A549 (cell line): ENCODE measurements at regions not wholly inside any gene's neighbourhood (a gene's known extent, or its start where the extent isn't known, plus 50 kb on each side); places are given as distances from the start of the nearest gene placed in this dataset.

ENCODE experiments used
- ATAC-seq, 2 experiments: fragments of 200-7000 bp in 1 of 2; fragments of >200 bp in 1 of 2; cut with Nextera tagmentation in 1 of 2; cut with Tn5 transposase in 1 of 2; 3 replicates each; pipeline versions ENCODE4 v1.8.0 to v1.9.1; 2018 to 2020; ENCODE audit warnings: mild to moderate bottlenecking in 1 of 2, moderate library complexity in 1 of 2
- CTCF ChIA-PET: fragments of 300-600 bp; sonication (Branson Sonifier 250); formaldehyde crosslinking; extraction: SDS; loops from one replicate; lab custom pipeline; 2021; ENCODE audit warnings: antibody characterized with exemption, inconsistent platforms; lab: Yijun Ruan, JAX
- POLR2A ChIA-PET: fragments of 350-600 bp; formaldehyde crosslinking; extraction: SDS; loops from one replicate; lab custom pipeline; 2021; ENCODE audit warnings: antibody characterized with exemption, inconsistent platforms; lab: Yijun Ruan, JAX
- DNase-seq, 2 experiments: peaks; one replicate each; pipeline versions ENCODE4 v3.0.0 to v3.0.0-alpha.2; 2011 to 2016; ENCODE audit warnings: low read depth in 1 of 2, low spot score in 1 of 2
- FAIRE-seq: peaks from 2 replicates; lab custom pipeline; 2011; peaks lifted over from hg19 to GRCh38; lab: Jason Lieb, UNC
- H3K27ac ChIP-seq, 2 experiments: fragments of >200 bp; sonication (Bioruptor Twin); formaldehyde crosslinking; 3 replicates each; pipeline ENCODE4 v1.5.1; 2016 to 2017
- H3K4me1 ChIP-seq: fragments of >200 bp; sonication (Bioruptor Twin); formaldehyde crosslinking; 3 replicates; pipeline ENCODE4 v1.6.1; 2016
- H3K4me2 ChIP-seq: fragments of >200 bp; sonication (Bioruptor Twin); formaldehyde crosslinking; 3 replicates; pipeline ENCODE4 v1.6.1; 2016
- H3K4me3 ChIP-seq: fragments of >200 bp; sonication (Bioruptor Twin); formaldehyde crosslinking; 3 replicates; pipeline ENCODE4 v1.5.1; 2016
- H3K9me3 ChIP-seq: fragments of >200 bp; sonication (Bioruptor Twin); formaldehyde crosslinking; 3 replicates; pipeline ENCODE4 v1.6.1; 2016
- BCL3 ChIP-seq: fragments of >200 bp; sonication (Bioruptor Twin); formaldehyde crosslinking; IDR thresholded peaks from 3 replicates; pipeline ENCODE4 v1.6.1; 2016
- BHLHE40 ChIP-seq: IDR thresholded peaks from 2 replicates; pipeline ENCODE4 v1.6.1; 2012; ENCODE audit warnings: low read depth, low read length, inconsistent platforms
- CBX2 ChIP-seq: fragments of 200-600 bp; sonication (generic); IDR thresholded peaks from 2 replicates; pipeline ENCODE4 v1.6.1; 2016; ENCODE audit warnings: low read depth, mild to moderate bottlenecking, borderline replicate concordance
- CBX8 ChIP-seq: fragments of 200-600 bp; sonication (generic); IDR thresholded peaks from 2 replicates; pipeline ENCODE4 v1.6.1; 2016
- CEBPB ChIP-seq, 2 experiments: fragments of >200 bp in 1 of 2; sonication (Bioruptor Twin) in 1 of 2; formaldehyde crosslinking in 1 of 2; IDR thresholded peaks; 2 replicates each; pipeline ENCODE4 v1.6.1; 2012 to 2016
- CHD4 ChIP-seq: fragments of 200-600 bp; sonication (generic); IDR thresholded peaks from 2 replicates; pipeline ENCODE4 v1.6.1; 2016; ENCODE audit warnings: antibody characterized with exemption, mild to moderate bottlenecking, borderline replicate concordance
- CTCF ChIP-seq: fragments of >200 bp; sonication (Bioruptor Twin); formaldehyde crosslinking; IDR thresholded peaks from 3 replicates; pipeline ENCODE4 v1.5.1; 2016
- E2F6 ChIP-seq: IDR thresholded peaks from 2 replicates; pipeline ENCODE4 v1.6.1; 2012; ENCODE audit warnings: low read depth, borderline replicate concordance
- GATA3 ChIP-seq: IDR thresholded peaks from 2 replicates; pipeline ENCODE4 v1.6.1; 2012; ENCODE audit warnings: borderline replicate concordance
- HDAC2 ChIP-seq: fragments of 200-600 bp; sonication (generic); IDR thresholded peaks from 2 replicates; pipeline ENCODE4 v1.6.1; 2016
- HEYL ChIP-seq: fragments of 250-450 bp; sonication (Bioruptor Pico); IDR thresholded peaks from 2 replicates; pipeline ENCODE4 v1.8.0; 2021; ENCODE audit warnings: mild to moderate bottlenecking, moderate library complexity
- HMGXB4 ChIP-seq: fragments of 250-450 bp; sonication (Bioruptor Pico); IDR thresholded peaks from 2 replicates; pipeline ENCODE4 v1.5.0; 2021; ENCODE audit warnings: mild to moderate bottlenecking, moderate library complexity, borderline replicate concordance
- HOXA7 ChIP-seq: fragments of 250-450 bp; sonication (Bioruptor Pico); IDR thresholded peaks from 2 replicates; pipeline ENCODE4 v1.5.0; 2020; ENCODE audit warnings: mild to moderate bottlenecking, moderate library complexity
- HOXB13 ChIP-seq: fragments of 250-450 bp; sonication (Bioruptor Pico); IDR thresholded peaks from 2 replicates; pipeline ENCODE4 v1.5.0; 2020; ENCODE audit warnings: low read depth, mild to moderate bottlenecking, moderate library complexity
- JUN ChIP-seq, 2 experiments: fragments of >200 bp; sonication (Bioruptor Twin); formaldehyde crosslinking; IDR thresholded peaks; 2 replicates in 1 of 2; 3 replicates in 1 of 2; pipeline ENCODE4 v1.6.1; 2016 to 2017
- MAX ChIP-seq: IDR thresholded peaks from 2 replicates; pipeline ENCODE4 v1.6.1; 2012
- MYC ChIP-seq: IDR thresholded peaks from 2 replicates; pipeline ENCODE4 v1.6.1; 2012; ENCODE audit warnings: mild to moderate bottlenecking, inconsistent platforms, low read length, improper control_type of control experiment, borderline replicate concordance
- NFE2L2 ChIP-seq: fragments of 150-350 bp; conservative IDR thresholded peaks from 2 replicates; pipeline ENCODE4 v1.6.1; 2014; ENCODE audit warnings: low read length
- NPAS2 ChIP-seq: fragments of 250-450 bp; sonication (Bioruptor Pico); IDR thresholded peaks from 2 replicates; pipeline ENCODE4 v1.8.0; 2022; ENCODE audit warnings: mild to moderate bottlenecking, moderate library complexity, borderline replicate concordance
- PHF8 ChIP-seq: fragments of 200-600 bp; sonication (generic); IDR thresholded peaks from 2 replicates; pipeline ENCODE4 v1.6.1; 2016; ENCODE audit warnings: low read depth, mild to moderate bottlenecking, antibody characterized with exemption, moderate library complexity, borderline replicate concordance
- POLR2A ChIP-seq: IDR thresholded peaks from 2 replicates; pipeline ENCODE4 v1.6.1; 2012; ENCODE audit warnings: mild to moderate bottlenecking, low read length
- RCOR1 ChIP-seq: fragments of 150-350 bp; IDR thresholded peaks from 2 replicates; pipeline ENCODE4 v1.6.1; 2014; ENCODE audit warnings: antibody characterized with exemption, low read length, low read depth
- RNF2 ChIP-seq: fragments of 200-600 bp; sonication (generic); IDR thresholded peaks from 2 replicates; pipeline ENCODE4 v1.6.1; 2016; ENCODE audit warnings: low read depth, mild to moderate bottlenecking, antibody characterized with exemption, moderate library complexity, borderline replicate concordance
- SMC3 ChIP-seq: fragments of >200 bp; sonication (Bioruptor Twin); formaldehyde crosslinking; IDR thresholded peaks from 3 replicates; pipeline ENCODE4 v1.6.1; 2018; ENCODE audit warnings: inconsistent platforms
- TFCP2L1 ChIP-seq: fragments of 250-450 bp; sonication (Bioruptor Pico); IDR thresholded peaks from 2 replicates; pipeline ENCODE4 v1.5.0; 2021; ENCODE audit warnings: mild to moderate bottlenecking
- USF2 ChIP-seq: fragments of 450-650 bp; IDR thresholded peaks from 2 replicates; pipeline ENCODE4 v1.6.1; 2014; ENCODE audit warnings: antibody characterized with exemption
- WGBS: methylation state at CpG from one replicate; pipeline ENCODE4 v1.1.6; 2017; ENCODE audit errors: missing lambda C conversion rate; 5-methylcytosine and 5-hydroxymethylcytosine counted together

GRCh38 chr2:71277147-71277475 lies 50.2 kb upstream of the PAIP2B start:
- no peak for FAIRE-seq
- TF ChIP-seq CEBPB (IDR thresholded peaks at IDR 0.05) (peak in 1 of 2 experiments; percentile 63; a peak in 2 of 4 replicates), CTCF (no peak)
- peak overlapping the region; percentile 88 for H3K4me2 ChIP-seq
- 8% methylated on average over 5 of the region's 5 CpGs for whole genome bisulfite sequencing
- ATAC-seq, result no peak
- POLR2A ChIA-PET, result interaction anchor here (2.1 to 2.3 kb wide), 2 partner anchors 50 to 55 kb away, joined by 7 to 9 read pairs; partner anchors contain the start of genes PAIP2B and ZNF638
- peak overlapping the region; percentile 64 to 83 for H3K27ac ChIP-seq
- H3K4me3 ChIP-seq, result peak overlapping the region; percentile 50
- peaks cover 12% of the 10 kb centered on the region for H3K9me3 ChIP-seq
- peaks cover 5% of the 10 kb centered on the region; the same call in 1 of the 3 replicates for H3K4me1 ChIP-seq
- CTCF ChIA-PET, result interaction anchor here (0.7 to 2.5 kb wide), 13 partner anchors 7 to 1071 kb away, joined by 3 to 13 read pairs (median 5); partner anchors contain the start of gene PAIP2B
- no peak for DNase-seq

GRCh38 chr2:71276311-71277146 lies 49.6 kb upstream of the PAIP2B start:
- CTCF ChIA-PET, result interaction anchor here (0.8 to 2.5 kb wide), 13 partner anchors 16 to 236 kb away, joined by 3 to 13 read pairs (median 5); partner anchors contain the start of genes PAIP2B and ZNF638
- peak; percentile 96 to 98 for ATAC-seq
- peak in 1 of 2 experiments; percentile 87; a peak in 3 of 5 replicates for TF ChIP-seq JUN (IDR thresholded peaks at IDR 0.05)
- 0 out of 2 replicates have a peak, but pooled peaks have one; percentile 44 for TF ChIP-seq RNF2
- no peak for TF ChIP-seq HMGXB4 (CRISPR knock-in tag)
- TF ChIP-seq CEBPB (IDR thresholded peaks at IDR 0.05), result no peak
- TF ChIP-seq HOXB13 (CRISPR knock-in tag), result no peak
- no peak for TF ChIP-seq HEYL (CRISPR knock-in tag)
- no peak for TF ChIP-seq MYC
- no peak for TF ChIP-seq CHD4
- no peak for TF ChIP-seq HOXA7 (CRISPR knock-in tag)
- no peak for TF ChIP-seq RCOR1
- peak; percentile 100 for TF ChIP-seq E2F6
- TF ChIP-seq MAX, result peak; percentile 98
- no peak for TF ChIP-seq BHLHE40
- peak; percentile 33; the same call in 1 of the 2 replicates for TF ChIP-seq HDAC2
- TF ChIP-seq NPAS2 (CRISPR knock-in tag), result no peak
- no peak for TF ChIP-seq TFCP2L1
- TF ChIP-seq SMC3, result no peak
- TF ChIP-seq NFE2L2, result no peak
- TF ChIP-seq POLR2A, result peak; percentile 75
- no peak; the same call in 1 of the 2 replicates for TF ChIP-seq GATA3
- TF ChIP-seq USF2, result peak; percentile 24; the same call in 1 of the 2 replicates
- TF ChIP-seq PHF8, result peak; percentile 72; the same call in 1 of the 2 replicates
- TF ChIP-seq BCL3, result peak; percentile 70; the same call in 1 of the 3 replicates
- no peak for TF ChIP-seq CTCF
- no peak for TF ChIP-seq CBX2
- no peak for TF ChIP-seq CBX8

More at GRCh38 chr2:71276311-71277146, 49.6 kb upstream of the PAIP2B start:
- peak overlapping the region; percentile 88 for H3K4me2 ChIP-seq
- DNase-seq (peak; percentile 89 to 93), FAIRE-seq (no peak)
- H3K4me3 ChIP-seq, result peak overlapping the region; percentile 50
- WGBS, result 3% methylated on average over 72 of the region's 93 CpGs
- H3K27ac ChIP-seq, result peak overlapping the region; percentile 64 to 83
- POLR2A ChIA-PET, result interaction anchor here (0.6 to 2.3 kb wide), 5 partner anchors 9 to 56 kb away, joined by 3 to 9 read pairs (median 4); partner anchors contain the start of genes PAIP2B and ZNF638
- H3K9me3 ChIP-seq, result peaks cover 12% of the 10 kb centered on the region
- peaks cover 5% of the 10 kb centered on the region; the same call in 1 of the 3 replicates for H3K4me1 ChIP-seq
